ENCODE measurements at regions not wholly inside any gene's neighbourhood (a gene's known extent, or its start where the extent isn't known, plus 50 kb on each side); places are given as distances from the start of the nearest gene placed in this dataset.

- Histone ChIP-seq H3K36me3 (ENCODE audit: control insufficient read depth, insufficient read depth, low read length) (no peaks in the 10 kb centered on the region), H4K91ac (ENCODE audit: insufficient read depth, low read depth, low read length) (no peak overlapping the region), H2AK5ac (ENCODE audit: low read depth, low read length) (no peak overlapping the region), H3K4me3 (ENCODE audit: insufficient read depth, low read depth, low read length) (no peak overlapping the region), H2AFZ (replicated peaks; ENCODE audit: low read length, poor library complexity) (no peak overlapping the region), H3K4me1 (ENCODE audit: control insufficient read depth, insufficient read depth, low read length) (peaks cover 10% of the 10 kb centered on the region), H3K56ac (ENCODE audit: extremely low read depth, insufficient read depth, low read length) (no peak overlapping the region), H3K9me1 (ENCODE audit: insufficient read depth, low read length) (peaks cover 12% of the 10 kb centered on the region), H3K18ac (ENCODE audit: low read depth, low read length) (no peak overlapping the region), H2BK15ac (ENCODE audit: low read depth, low read length) (no peak overlapping the region), H3K27me3 (ENCODE audit: control insufficient read depth, insufficient read depth, low read length) (no peaks in the 10 kb centered on the region), H3K79me1 (ENCODE audit: low read depth in 1 of 2, low read length in 2 of 2) (no peaks in the 10 kb centered on the region), H3K9ac (ENCODE audit: low read depth, low read length) (no peak overlapping the region), H3K4ac (ENCODE audit: low read depth, low read length) (no peak overlapping the region), H2BK20ac (ENCODE audit: low read depth, low read length) (no peak overlapping the region), H2BK120ac (ENCODE audit: low read depth, low read length) (no peak overlapping the region), H3K23ac (ENCODE audit: low read depth, low read length) (no peak overlapping the region), H4K20me1 (ENCODE audit: insufficient read depth, low read length) (no peaks in the 10 kb centered on the region), H3K14ac (replicated peaks; ENCODE audit: low read depth, low read length) (no peak overlapping the region), H3K27ac (ENCODE audit: insufficient read depth, low read length) (no peak overlapping the region), H2BK5ac (ENCODE audit: low read depth, low read length, poor library complexity, severe bottlenecking) (no peak overlapping the region), H3K4me2 (ENCODE audit: low read depth, low read length) (no peak overlapping the region), H3K9me3 (ENCODE audit: control insufficient read depth, insufficient read depth, low read length) (no peaks in the 10 kb centered on the region), H4K5ac (ENCODE audit: low read depth, low read length) (no peak overlapping the region), H4K8ac (ENCODE audit: low read depth in 2 of 2, low read length in 2 of 2) (no peak overlapping the region), H2AK9ac (replicated peaks; ENCODE audit: low read depth, low read length, poor library complexity) (no peak overlapping the region)
- dilution Hi-C loops (cut with HindIII; ENCODE audit: low sequenced_read_pairs, unreplicated experiment) (no loop called here), intact Hi-C loops (cut with micrococcal nuclease) (no loop called here), in situ Hi-C loops (cut with MboI; ENCODE audit: low sequenced_read_pairs) (no loop called here)
- WGBS, 2 experiments (ENCODE audit: extremely low coverage in 2 of 2, insufficient read length in 1 of 2): no CpG with 5 or more reads among the region's 3 CpGs
- CTCF ChIA-PET: no interaction called here
- no peak for DNase-seq
- BruUV-seq (replicated peaks): no TSS peak
- POLR2A ChIA-PET (ENCODE audit: unreplicated experiment): no interaction called here
- ATAC-seq (ENCODE audit: low read depth): no peak
- TF ChIP-seq RAD21 (IDR thresholded peaks at IDR 0.05; ENCODE audit: low read length) (no peak), FOS (IDR thresholded peaks at IDR 0.05; ENCODE audit: low read depth, low read length) (no peak), NFE2L2 (IDR thresholded peaks at IDR 0.05; ENCODE audit: low read depth, low read length) (no peak), MAZ (IDR thresholded peaks at IDR 0.05; ENCODE audit: borderline replicate concordance, low read depth, low read length) (no peak)
- TF ChIP-seq, protein P1, sequence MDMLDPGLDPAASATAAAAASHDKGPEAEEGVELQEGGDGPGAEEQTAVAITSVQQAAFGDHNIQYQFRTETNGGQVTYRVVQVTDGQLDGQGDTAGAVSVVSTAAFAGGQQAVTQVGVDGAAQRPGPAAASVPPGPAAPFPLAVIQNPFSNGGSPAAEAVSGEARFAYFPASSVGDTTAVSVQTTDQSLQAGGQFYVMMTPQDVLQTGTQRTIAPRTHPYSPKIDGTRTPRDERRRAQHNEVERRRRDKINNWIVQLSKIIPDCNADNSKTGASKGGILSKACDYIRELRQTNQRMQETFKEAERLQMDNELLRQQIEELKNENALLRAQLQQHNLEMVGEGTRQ (IDR thresholded peaks at IDR 0.05; ENCODE audit: low read depth, low read length): no peak
These were observed 102.6 kb upstream of the PPP2R5A start for GRCh38 chr1:212182579-212182978.
